PC-9 (cell line): ENCODE measurements at regions not wholly inside any gene's neighbourhood (a gene's known extent, or its start where the extent isn't known, plus 50 kb on each side); places are given as distances from the start of the nearest gene placed in this dataset.

Experiments used
- CTCF ChIP-seq: fragments of 200-600 bp; sonication (generic); conservative IDR thresholded peaks from 2 replicates; pipeline ENCODE4 v1.6.1; 2017; ENCODE audit warnings: mixed run types, antibody characterized with exemption, mild to moderate bottlenecking, moderate library complexity
- EZH2 ChIP-seq: fragments of 200-600 bp; sonication (generic); IDR thresholded peaks from 2 replicates; pipeline ENCODE4 v1.8.0; 2017; ENCODE audit warnings: antibody characterized with exemption, low read depth

- TF ChIP-seq CTCF (peak; percentile 79), EZH2 (no peak)
Measured at GRCh38 chr5:86679529-86679928, 61.8 kb downstream of the COX7C start.
